ENCODE measurements at regions not wholly inside any gene's neighbourhood (a gene's known extent, or its start where the extent isn't known, plus 50 kb on each side); places are given as distances from the start of the nearest gene placed in this dataset.

DNA sequence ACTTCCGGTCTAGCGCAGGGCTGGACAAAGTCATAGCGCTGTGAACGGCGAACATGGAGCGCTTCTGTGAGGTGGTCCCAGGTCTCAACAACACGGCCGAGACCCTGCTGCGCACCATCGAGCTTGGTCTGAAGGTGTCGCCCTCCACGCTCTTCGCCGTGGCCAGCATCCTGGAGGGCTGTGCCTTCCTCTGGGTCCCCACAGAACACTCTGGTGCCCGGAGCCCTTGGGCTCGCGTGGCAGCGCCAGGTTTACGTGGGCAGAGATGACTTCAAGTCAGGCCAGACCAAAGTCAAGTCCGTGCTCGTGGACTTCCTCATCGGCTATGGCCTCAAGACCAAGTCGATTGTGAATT, 128.6 kb downstream of the ANAPC4 start:
- H3K27ac Mint-ChIP-seq: no peak overlapping the region
- TF ChIP-seq ZNF331 (CRISPR knock-in tag; IDR thresholded peaks at IDR 0.05; ENCODE audit: low read depth) (no peak), CTCF (conservative IDR thresholded peaks at IDR 0.05; ENCODE audit: low read depth in 2 of 2) (peak in 1 of 2 experiments; percentile 51; a peak in 3 of 4 replicates)

GRCh38 chr4:25506032-25506571, 129.0 kb downstream of the ANAPC4 start:
- TF ChIP-seq EZH2 (IDR thresholded peaks at IDR 0.05; ENCODE audit: low read depth, unreplicated experiment) (no peak), NANOG (IDR thresholded peaks at IDR 0.05; ENCODE audit: borderline replicate concordance) (no peak), ZNF114 (CRISPR knock-in tag; IDR thresholded peaks at IDR 0.05) (no peak), ZNF331 (CRISPR knock-in tag; IDR thresholded peaks at IDR 0.05; ENCODE audit: low read depth) (no peak), STAT1 (IDR thresholded peaks at IDR 0.05; ENCODE audit: unreplicated experiment) (no peak), CTCF (conservative IDR thresholded peaks at IDR 0.05; ENCODE audit: low read depth in 2 of 2) (no peak)
- TF ChIP-seq, protein P1, sequence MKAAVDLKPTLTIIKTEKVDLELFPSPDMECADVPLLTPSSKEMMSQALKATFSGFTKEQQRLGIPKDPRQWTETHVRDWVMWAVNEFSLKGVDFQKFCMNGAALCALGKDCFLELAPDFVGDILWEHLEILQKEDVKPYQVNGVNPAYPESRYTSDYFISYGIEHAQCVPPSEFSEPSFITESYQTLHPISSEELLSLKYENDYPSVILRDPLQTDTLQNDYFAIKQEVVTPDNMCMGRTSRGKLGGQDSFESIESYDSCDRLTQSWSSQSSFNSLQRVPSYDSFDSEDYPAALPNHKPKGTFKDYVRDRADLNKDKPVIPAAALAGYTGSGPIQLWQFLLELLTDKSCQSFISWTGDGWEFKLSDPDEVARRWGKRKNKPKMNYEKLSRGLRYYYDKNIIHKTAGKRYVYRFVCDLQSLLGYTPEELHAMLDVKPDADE (IDR thresholded peaks at IDR 0.05): no peak
- Histone ChIP-seq H4K20me1 (replicated peaks; ENCODE audit: insufficient read depth) (no peaks in the 10 kb centered on the region), H3K79me2 (replicated peaks; ENCODE audit: insufficient read depth) (no peaks in the 10 kb centered on the region), H3K36me3 (ENCODE audit: insufficient read depth) (no peaks in the 10 kb centered on the region), H2AFZ (peak overlapping the region; percentile 18; the same call in 1 of the 2 replicates), H3K27ac (ENCODE audit: low read depth) (no peak overlapping the region), H3K4me3 (no peak overlapping the region), H3K4me2 (no peak overlapping the region), H3K27me3 (ENCODE audit: insufficient read depth) (no peaks in the 10 kb centered on the region), H3F3A (replicated peaks; ENCODE audit: low read depth) (no peaks in the 10 kb centered on the region), H3K4me1 (ENCODE audit: insufficient read depth) (no peaks in the 10 kb centered on the region), H3K9me2 (ENCODE audit: insufficient read depth) (no peaks in the 10 kb centered on the region)
- H3K4me1 Mint-ChIP-seq: no peaks in the 10 kb centered on the region
- no peak overlapping the region for H3K4me3 Mint-ChIP-seq
- peaks cover 2% of the 10 kb centered on the region for H3K27me3 Mint-ChIP-seq (ENCODE audit: insufficient read depth, low read depth, poor library complexity)
- H3K9me3 Mint-ChIP-seq: no peaks in the 10 kb centered on the region
- DNase-seq (ENCODE audit: low spot score): no peak
- no peaks in the 10 kb centered on the region for H3K36me3 Mint-ChIP-seq (ENCODE audit: low read depth)
- H3K27ac Mint-ChIP-seq: no peak overlapping the region
- ATAC-seq: no peak

More for the DNA sequence above, 128.6 kb downstream of the ANAPC4 start:
- Mint-ChIP-seq H3K9me3 (no peaks in the 10 kb centered on the region), H3K4me1 (no peaks in the 10 kb centered on the region), H3K27me3 (ENCODE audit: insufficient read depth, low read depth, poor library complexity) (peaks cover 2% of the 10 kb centered on the region), H3K4me3 (no peak overlapping the region), H3K36me3 (ENCODE audit: low read depth) (no peaks in the 10 kb centered on the region)
- Histone ChIP-seq H3K4me1 (ENCODE audit: insufficient read depth) (no peaks in the 10 kb centered on the region), H3F3A (replicated peaks; ENCODE audit: low read depth) (no peaks in the 10 kb centered on the region), H2AFZ (peak overlapping the region; percentile 18; the same call in 1 of the 2 replicates), H3K79me2 (replicated peaks; ENCODE audit: insufficient read depth) (no peaks in the 10 kb centered on the region), H3K4me2 (no peak overlapping the region), H3K27me3 (ENCODE audit: insufficient read depth) (no peaks in the 10 kb centered on the region), H3K9me2 (ENCODE audit: insufficient read depth) (no peaks in the 10 kb centered on the region), H3K36me3 (ENCODE audit: insufficient read depth) (no peaks in the 10 kb centered on the region), H3K27ac (ENCODE audit: low read depth) (no peak overlapping the region), H3K4me3 (no peak overlapping the region), H4K20me1 (replicated peaks; ENCODE audit: insufficient read depth) (no peaks in the 10 kb centered on the region)
- DNase-seq (ENCODE audit: low spot score) (peak; percentile 17), ATAC-seq (peak; percentile 51; the same call in 2 of the 3 replicates)
